ENCODE measurements at regions not wholly inside any gene's neighbourhood (a gene's known extent, or its start where the extent isn't known, plus 50 kb on each side); places are given as distances from the start of the nearest gene placed in this dataset.

GRCh38 chr2:180559771-180560170, 420.6 kb upstream of the UBE2E3 start:
- H3K9me2 ChIP-seq (replicated peaks; ENCODE audit: insufficient read depth, low read length) = no peaks in the 10 kb centered on the region
- H3K36me3 ChIP-seq (ENCODE audit: low read length) = no peaks in the 10 kb centered on the region
- H3K27me3 ChIP-seq (ENCODE audit: low read length) = no peaks in the 10 kb centered on the region
- no peaks in the 10 kb centered on the region for H4K20me1 ChIP-seq (ENCODE audit: low read depth, low read length)
- no peaks in the 10 kb centered on the region for H3F3A ChIP-seq (ENCODE audit: insufficient read depth)
- no peak overlapping the region for H3K9ac ChIP-seq (ENCODE audit: low read length)
- no peak for TF ChIP-seq CTCF (IDR thresholded peaks at IDR 0.05; ENCODE audit: insufficient read depth, low read length, poor library complexity, severe bottlenecking)
- TF ChIP-seq EZH2phosphoT487 (conservative IDR thresholded peaks at IDR 0.05; ENCODE audit: low read length) = no peak
- no peak overlapping the region for H3K4me2 ChIP-seq (ENCODE audit: low read depth, low read length, poor library complexity, severe bottlenecking)
- no peaks in the 10 kb centered on the region for H3K9me3 ChIP-seq (ENCODE audit: insufficient read depth, low read length)
- no peak overlapping the region for H3K27ac ChIP-seq (ENCODE audit: low read depth, low read length)
- no peaks in the 10 kb centered on the region for H3K79me2 ChIP-seq (ENCODE audit: insufficient read depth, low read length)
- no peak overlapping the region for H2AFZ ChIP-seq (ENCODE audit: low read depth, low read length, severe bottlenecking)
- H3K4me3 ChIP-seq (ENCODE audit: insufficient read depth, low read length, poor library complexity, severe bottlenecking) = no peak overlapping the region

GRCh38 chr2:180559038-180559437, 421.4 kb upstream of the UBE2E3 start:
- TF ChIP-seq CTCF (IDR thresholded peaks at IDR 0.05; ENCODE audit: insufficient read depth, low read length, poor library complexity, severe bottlenecking) (no peak), EZH2phosphoT487 (conservative IDR thresholded peaks at IDR 0.05; ENCODE audit: low read length) (no peak)
- Histone ChIP-seq H4K20me1 (ENCODE audit: low read depth, low read length) (no peaks in the 10 kb centered on the region), H3K4me3 (ENCODE audit: insufficient read depth, low read length, poor library complexity, severe bottlenecking) (no peak overlapping the region), H3K9me2 (replicated peaks; ENCODE audit: insufficient read depth, low read length) (no peaks in the 10 kb centered on the region), H3K79me2 (ENCODE audit: insufficient read depth, low read length) (no peaks in the 10 kb centered on the region), H3K36me3 (ENCODE audit: low read length) (no peaks in the 10 kb centered on the region), H3K9ac (ENCODE audit: low read length) (no peak overlapping the region), H3F3A (ENCODE audit: insufficient read depth) (no peaks in the 10 kb centered on the region), H3K27me3 (ENCODE audit: low read length) (no peaks in the 10 kb centered on the region), H3K9me3 (ENCODE audit: insufficient read depth, low read length) (no peaks in the 10 kb centered on the region), H2AFZ (ENCODE audit: low read depth, low read length, severe bottlenecking) (no peak overlapping the region), H3K4me2 (ENCODE audit: low read depth, low read length, poor library complexity, severe bottlenecking) (no peak overlapping the region), H3K27ac (ENCODE audit: low read depth, low read length) (no peak overlapping the region)

GRCh38 chr2:180555391-180555965, 424.9 kb upstream of the UBE2E3 start:
- TF ChIP-seq CTCF (IDR thresholded peaks at IDR 0.05; ENCODE audit: insufficient read depth, low read length, poor library complexity, severe bottlenecking) = no peak
- TF ChIP-seq EZH2phosphoT487 (conservative IDR thresholded peaks at IDR 0.05; ENCODE audit: low read length) = no peak
- Histone ChIP-seq H3K4me3 (ENCODE audit: insufficient read depth, low read length, poor library complexity, severe bottlenecking) (no peak overlapping the region), H3K27ac (ENCODE audit: low read depth, low read length) (no peak overlapping the region), H3K79me2 (ENCODE audit: insufficient read depth, low read length) (no peaks in the 10 kb centered on the region), H3K4me2 (ENCODE audit: low read depth, low read length, poor library complexity, severe bottlenecking) (no peak overlapping the region), H3K9ac (ENCODE audit: low read length) (no peak overlapping the region), H3K36me3 (ENCODE audit: low read length) (no peaks in the 10 kb centered on the region), H3K27me3 (ENCODE audit: low read length) (no peaks in the 10 kb centered on the region), H4K20me1 (ENCODE audit: low read depth, low read length) (no peaks in the 10 kb centered on the region), H3F3A (ENCODE audit: insufficient read depth) (no peaks in the 10 kb centered on the region), H2AFZ (ENCODE audit: low read depth, low read length, severe bottlenecking) (no peak overlapping the region), H3K9me2 (replicated peaks; ENCODE audit: insufficient read depth, low read length) (no peaks in the 10 kb centered on the region), H3K9me3 (ENCODE audit: insufficient read depth, low read length) (no peaks in the 10 kb centered on the region)

Data from SU-DHL-6 (cell line).